Uterus (tissue), 3 donors: ENCODE measurements at regions not wholly inside any gene's neighbourhood (a gene's known extent, or its start where the extent isn't known, plus 50 kb on each side); places are given as distances from the start of the nearest gene placed in this dataset.

Experiments used
- DNase-seq, 2 donors: peaks; one replicate each; pipeline ENCODE4 v3.0.0-alpha.2; 2019 to 2020
- H3K27ac ChIP-seq, 2 donors: fragments of 200-600 bp; sonication (generic); 1 replicate in 1 of 2; 2 replicates in 1 of 2; pipeline ENCODE4 v1.5.1; 2016 to 2018
- H3K27me3 ChIP-seq, 2 donors: fragments of 200-600 bp; sonication (generic); one replicate each; pipeline ENCODE4 v1.5.1; 2018 to 2019; ENCODE audit warnings: control low read depth in 1 of 2
- H3K36me3 ChIP-seq, 2 donors: fragments of 200-600 bp; sonication (generic); one replicate each; pipeline ENCODE4 v1.5.1; 2019; ENCODE audit warnings: control low read depth in 1 of 2
- H3K4me1 ChIP-seq, 2 donors: fragments of 200-600 bp; sonication (generic); one replicate each; pipeline ENCODE4 v1.5.1; 2018 to 2019; ENCODE audit warnings: control low read depth in 1 of 2
- H3K4me3 ChIP-seq, 2 donors: fragments of 200-600 bp; sonication (generic); 1 replicate in 1 of 2; 2 replicates in 1 of 2; pipeline ENCODE4 v1.5.1; 2018 to 2019; ENCODE audit warnings: mild to moderate bottlenecking in 1 of 2
- H3K9me3 ChIP-seq, 2 donors: fragments of 200-600 bp; sonication (generic); one replicate each; pipeline ENCODE4 v1.5.1; 2019; ENCODE audit warnings: control low read depth in 1 of 2
- CTCF ChIP-seq, 4 experiments: fragments of 200-600 bp in 2 of 4; fragments of 450-650 bp in 2 of 4; sonication (generic) in 2 of 4; IDR thresholded peaks; one replicate each; pipeline ENCODE4 v1.5.1; 2016 to 2019; ENCODE audit warnings: antibody characterized with exemption in 4 of 4, mild to moderate bottlenecking in 2 of 4, moderate library complexity in 1 of 4
- POLR2A ChIP-seq, 2 donors: fragments of 450-650 bp; IDR thresholded peaks; one replicate each; pipeline ENCODE4 v1.6.1; 2016; ENCODE audit warnings: antibody characterized with exemption in 2 of 2, mild to moderate bottlenecking in 1 of 2, moderate library complexity in 1 of 2
- intact Hi-C: fragments of 100-400 bp; cut with DNase I; formaldehyde crosslinking; loops from one replicate; pipeline ENCODE4 v1.15.1; 2023; ENCODE audit warnings: low total_unique reads
- donor health status: DM: yes; HTN: yes; CAD: no.

GRCh38 chr18:66687635-66688034, 83.7 kb upstream of the CDH19 start:
- H3K4me3 ChIP-seq = no peak overlapping the region
- intact Hi-C loops = no loop called here

GRCh38 chr18:66682855-66683322, 79.0 kb upstream of the CDH19 start:
- H3K27me3 ChIP-seq = no peaks in the 10 kb centered on the region
- no peaks in the 10 kb centered on the region for H3K36me3 ChIP-seq
- TF ChIP-seq POLR2A (IDR thresholded peaks at IDR 0.05) (no peak), CTCF (IDR thresholded peaks at IDR 0.05) (no peak)
- no peak for DNase-seq
- intact Hi-C loops = no loop called here
- H3K4me1 ChIP-seq = no peaks in the 10 kb centered on the region
- no peaks in the 10 kb centered on the region for H3K9me3 ChIP-seq
- no peak overlapping the region for H3K27ac ChIP-seq
- no peak overlapping the region for H3K4me3 ChIP-seq

More at GRCh38 chr18:66687635-66688034, 83.7 kb upstream of the CDH19 start:
- no peak overlapping the region for H3K27ac ChIP-seq
- no peak for TF ChIP-seq POLR2A (IDR thresholded peaks at IDR 0.05)
- no peak for TF ChIP-seq CTCF (IDR thresholded peaks at IDR 0.05)
- H3K4me1 ChIP-seq = no peaks in the 10 kb centered on the region
- no peak for DNase-seq
- no peaks in the 10 kb centered on the region for H3K36me3 ChIP-seq
- no peaks in the 10 kb centered on the region for H3K9me3 ChIP-seq
- H3K27me3 ChIP-seq = no peaks in the 10 kb centered on the region

GRCh38 chr18:66676699-66677098, 72.8 kb upstream of the CDH19 start:
- no peak for TF ChIP-seq POLR2A (IDR thresholded peaks at IDR 0.05)
- no peak for TF ChIP-seq CTCF (IDR thresholded peaks at IDR 0.05)
- no peak overlapping the region for H3K4me3 ChIP-seq
- no peak for DNase-seq
- H3K27me3 ChIP-seq = no peaks in the 10 kb centered on the region
- intact Hi-C loops = no loop called here
- H3K36me3 ChIP-seq = no peaks in the 10 kb centered on the region
- no peaks in the 10 kb centered on the region for H3K9me3 ChIP-seq
- H3K27ac ChIP-seq = no peak overlapping the region
- no peaks in the 10 kb centered on the region for H3K4me1 ChIP-seq

GRCh38 chr18:66674286-66674685, 70.4 kb upstream of the CDH19 start:
- no peaks in the 10 kb centered on the region for H3K27me3 ChIP-seq
- no peaks in the 10 kb centered on the region for H3K4me1 ChIP-seq
- no peak overlapping the region for H3K4me3 ChIP-seq
- no peaks in the 10 kb centered on the region for H3K36me3 ChIP-seq
- no peak for DNase-seq
- TF ChIP-seq POLR2A (IDR thresholded peaks at IDR 0.05) (no peak), CTCF (IDR thresholded peaks at IDR 0.05) (no peak)
- H3K27ac ChIP-seq = no peak overlapping the region
- intact Hi-C loops = no loop called here
- H3K9me3 ChIP-seq = no peaks in the 10 kb centered on the region

- Histone ChIP-seq H3K27me3 (no peaks in the 10 kb centered on the region), H3K9me3 (no peaks in the 10 kb centered on the region), H3K36me3 (no peaks in the 10 kb centered on the region), H3K4me3 (no peak overlapping the region), H3K4me1 (no peaks in the 10 kb centered on the region), H3K27ac (no peak overlapping the region)
- TF ChIP-seq POLR2A (IDR thresholded peaks at IDR 0.05) (no peak), CTCF (IDR thresholded peaks at IDR 0.05) (no peak)
- intact Hi-C loops = no loop called here
- DNase-seq = no peak
These were observed 64.8 kb upstream of the CDH19 start for GRCh38 chr18:66668706-66669105.
